SK-N-SH treated with all-trans-retinoic acid at 6 μM for 48 hours (cell line): ENCODE measurements at regions not wholly inside any gene's neighbourhood (a gene's known extent, or its start where the extent isn't known, plus 50 kb on each side); places are given as distances from the start of the nearest gene placed in this dataset.
A peak's percentile ranks its signal among the peaks of the same experiment; 100 is the strongest.

Experiments used
- ATAC-seq: fragments of 200-7000 bp; cut with Tn5 transposase; 3 replicates; pipeline ENCODE4 v1.9.1; 2020; ENCODE audit warnings: mild to moderate bottlenecking, moderate library complexity
- ARNTL ChIP-seq: fragments of 450-650 bp; formaldehyde crosslinking; IDR thresholded peaks from 2 replicates; pipeline ENCODE4 v1.5.0; 2020; ENCODE audit warnings: low read depth, mild to moderate bottlenecking, moderate library complexity, borderline replicate concordance
- BACH2 ChIP-seq: fragments of 250-450 bp; sonication (Bioruptor Pico); IDR thresholded peaks from 2 replicates; pipeline ENCODE4 v1.9.0; 2021; ENCODE audit warnings: mild to moderate bottlenecking, borderline replicate concordance
- CSDC2 ChIP-seq: fragments of 250-450 bp; sonication (Bioruptor Pico); IDR thresholded peaks from 2 replicates; pipeline ENCODE4 v1.5.0; 2020; ENCODE audit warnings: mild to moderate bottlenecking, moderate library complexity
- ESRRG ChIP-seq: fragments of 250-450 bp; sonication (Bioruptor Pico); IDR thresholded peaks from 2 replicates; pipeline ENCODE4 v1.6.1; 2021; ENCODE audit warnings: mild to moderate bottlenecking
- GLIS3 ChIP-seq: fragments of 250-450 bp; sonication (Bioruptor Pico); IDR thresholded peaks from 2 replicates; pipeline ENCODE4 v1.5.0; 2020; ENCODE audit warnings: mild to moderate bottlenecking, moderate library complexity
- ISL1 ChIP-seq: fragments of 250-450 bp; sonication (Bioruptor Pico); IDR thresholded peaks from 2 replicates; pipeline ENCODE4 v2.1.2; 2022; ENCODE audit warnings: mild to moderate bottlenecking, moderate library complexity
- OSR1 ChIP-seq: fragments of 250-450 bp; sonication (Bioruptor Pico); IDR thresholded peaks from 2 replicates; pipeline ENCODE4 v1.8.0; 2022; ENCODE audit warnings: moderate library complexity, mild to moderate bottlenecking, inconsistent platforms
- PPARA ChIP-seq: fragments of 250-450 bp; sonication (Bioruptor Pico); IDR thresholded peaks from 2 replicates; pipeline ENCODE4 v1.5.0; 2020; ENCODE audit warnings: mild to moderate bottlenecking, borderline replicate concordance
- RARB ChIP-seq: fragments of 250-450 bp; sonication (Bioruptor Pico); IDR thresholded peaks from 2 replicates; pipeline ENCODE4 v1.8.0; 2021; ENCODE audit warnings: mild to moderate bottlenecking, moderate library complexity
- SNAI2 ChIP-seq: fragments of 250-450 bp; sonication (Bioruptor Pico); IDR thresholded peaks from 2 replicates; pipeline ENCODE4 v1.5.0; 2020; ENCODE audit warnings: mild to moderate bottlenecking, moderate library complexity
- TCF4 ChIP-seq: fragments of 250-450 bp; sonication (Bioruptor Pico); IDR thresholded peaks from 2 replicates; pipeline ENCODE4 v1.8.0; 2021; ENCODE audit warnings: mild to moderate bottlenecking, moderate library complexity, borderline replicate concordance
- ZC3H10 ChIP-seq: fragments of 250-450 bp; sonication (Bioruptor Pico); IDR thresholded peaks from 2 replicates; pipeline ENCODE4 v1.5.1; 2021; ENCODE audit warnings: mild to moderate bottlenecking, moderate library complexity
- ZFP3 ChIP-seq: fragments of 250-450 bp; sonication (Bioruptor Pico); IDR thresholded peaks from 2 replicates; pipeline ENCODE4 v1.5.0; 2020; ENCODE audit warnings: mild to moderate bottlenecking, moderate library complexity
- ZFP30 ChIP-seq: fragments of 450-650 bp; formaldehyde crosslinking; IDR thresholded peaks from 2 replicates; pipeline ENCODE4 v1.5.0; 2022; ENCODE audit warnings: mild to moderate bottlenecking, moderate library complexity
- ZNF565 ChIP-seq: fragments of 450-650 bp; formaldehyde crosslinking; conservative IDR thresholded peaks from 2 replicates; pipeline ENCODE4 v1.5.0; 2020; ENCODE audit warnings: low read depth, mild to moderate bottlenecking, moderate library complexity
- ZNF70 ChIP-seq: fragments of 450-650 bp; formaldehyde crosslinking; IDR thresholded peaks from 2 replicates; pipeline ENCODE4 v1.5.0; 2020; ENCODE audit warnings: mild to moderate bottlenecking, moderate library complexity
- ZNF8 ChIP-seq: fragments of 450-650 bp; formaldehyde crosslinking; IDR thresholded peaks from 2 replicates; pipeline ENCODE4 v1.5.0; 2020; ENCODE audit warnings: mild to moderate bottlenecking, moderate library complexity
- TF ChIP-seq, protein P1 (sequence below): fragments of 250-450 bp; sonication (Bioruptor Pico); IDR thresholded peaks from 2 replicates; pipeline ENCODE4 v1.5.1; 2020; ENCODE audit warnings: low read depth, mild to moderate bottlenecking, moderate library complexity
- TF ChIP-seq, protein P2 (sequence below): fragments of 250-450 bp; sonication (Bioruptor Pico); IDR thresholded peaks from 2 replicates; pipeline ENCODE4 v1.8.0; 2021; ENCODE audit warnings: low read depth, mild to moderate bottlenecking, moderate library complexity, borderline replicate concordance
- TF ChIP-seq, protein P3 (sequence below): fragments of 250-450 bp; sonication (Bioruptor Pico); IDR thresholded peaks from 2 replicates; pipeline ENCODE4 v1.5.1; 2021; ENCODE audit warnings: mild to moderate bottlenecking, moderate library complexity
- TF ChIP-seq, protein P4 (sequence below): fragments of 250-450 bp; sonication (Bioruptor Pico); IDR thresholded peaks from 2 replicates; pipeline ENCODE4 v1.5.0; 2020; ENCODE audit warnings: mild to moderate bottlenecking, moderate library complexity
- TF ChIP-seq, protein P5 (sequence below): fragments of 250-450 bp; sonication (Bioruptor Pico); IDR thresholded peaks from 2 replicates; pipeline ENCODE4 v1.8.0; 2020; ENCODE audit warnings: mild to moderate bottlenecking, moderate library complexity, borderline replicate concordance

DNA sequence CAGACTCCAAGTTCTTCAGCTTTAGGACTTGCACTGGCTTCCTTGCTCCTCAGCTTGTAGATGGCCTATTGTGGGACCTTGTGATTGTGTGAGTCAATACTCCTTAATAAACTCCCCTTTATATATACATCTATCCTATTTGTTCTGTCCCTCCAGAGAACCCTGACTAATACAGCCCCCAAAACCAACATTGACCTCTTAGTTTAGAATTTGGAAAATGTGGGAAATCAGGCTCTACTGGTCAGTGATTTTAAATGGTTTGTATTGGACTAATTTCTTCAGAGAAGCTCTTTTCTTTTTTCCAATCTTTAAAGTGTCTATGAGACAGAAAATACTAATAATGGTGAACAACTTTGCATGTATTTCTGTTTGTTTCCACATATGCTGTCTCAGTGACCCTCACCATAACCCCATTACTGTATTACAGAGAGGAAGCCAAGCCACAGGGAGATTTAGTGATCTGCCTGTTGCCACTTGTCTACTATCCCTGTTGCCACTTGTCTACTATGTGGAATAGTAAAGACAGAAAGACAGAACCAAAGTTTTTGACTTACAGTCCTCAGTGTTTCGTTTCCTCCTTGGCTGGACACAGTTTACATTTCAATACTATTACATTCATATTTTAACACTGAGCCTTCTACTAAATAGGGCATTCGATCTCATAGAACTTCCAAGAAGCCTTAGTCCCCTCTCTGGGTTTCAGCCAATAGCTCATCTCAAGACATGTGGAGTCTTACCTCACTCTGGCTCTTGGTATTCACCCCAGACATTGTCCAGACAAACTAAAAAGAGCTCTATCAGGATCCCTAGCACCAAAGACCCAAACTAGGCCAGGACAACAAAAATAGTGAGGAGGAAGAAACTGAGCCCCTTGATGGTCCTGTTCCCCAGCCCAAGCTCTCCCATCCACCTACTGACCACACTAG is 121.0 kb downstream of the AKR1D1 start:
- ATAC-seq, result no peak
- TF ChIP-seq ZC3H10, result no peak
- TF ChIP-seq ZFP3 (CRISPR knock-in tag), result no peak
- no peak for TF ChIP-seq CSDC2
- no peak for TF ChIP-seq SNAI2 (CRISPR knock-in tag)
- TF ChIP-seq, protein P1, sequence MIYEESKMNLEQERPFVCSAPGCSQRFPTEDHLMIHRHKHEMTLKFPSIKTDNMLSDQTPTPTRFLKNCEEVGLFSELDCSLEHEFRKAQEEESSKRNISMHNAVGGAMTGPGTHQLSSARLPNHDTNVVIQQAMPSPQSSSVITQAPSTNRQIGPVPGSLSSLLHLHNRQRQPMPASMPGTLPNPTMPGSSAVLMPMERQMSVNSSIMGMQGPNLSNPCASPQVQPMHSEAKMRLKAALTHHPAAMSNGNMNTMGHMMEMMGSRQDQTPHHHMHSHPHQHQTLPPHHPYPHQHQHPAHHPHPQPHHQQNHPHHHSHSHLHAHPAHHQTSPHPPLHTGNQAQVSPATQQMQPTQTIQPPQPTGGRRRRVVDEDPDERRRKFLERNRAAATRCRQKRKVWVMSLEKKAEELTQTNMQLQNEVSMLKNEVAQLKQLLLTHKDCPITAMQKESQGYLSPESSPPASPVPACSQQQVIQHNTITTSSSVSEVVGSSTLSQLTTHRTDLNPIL (CRISPR knock-in tag), result no peak
- no peak for TF ChIP-seq OSR1 (CRISPR knock-in tag)
- TF ChIP-seq, protein P2, sequence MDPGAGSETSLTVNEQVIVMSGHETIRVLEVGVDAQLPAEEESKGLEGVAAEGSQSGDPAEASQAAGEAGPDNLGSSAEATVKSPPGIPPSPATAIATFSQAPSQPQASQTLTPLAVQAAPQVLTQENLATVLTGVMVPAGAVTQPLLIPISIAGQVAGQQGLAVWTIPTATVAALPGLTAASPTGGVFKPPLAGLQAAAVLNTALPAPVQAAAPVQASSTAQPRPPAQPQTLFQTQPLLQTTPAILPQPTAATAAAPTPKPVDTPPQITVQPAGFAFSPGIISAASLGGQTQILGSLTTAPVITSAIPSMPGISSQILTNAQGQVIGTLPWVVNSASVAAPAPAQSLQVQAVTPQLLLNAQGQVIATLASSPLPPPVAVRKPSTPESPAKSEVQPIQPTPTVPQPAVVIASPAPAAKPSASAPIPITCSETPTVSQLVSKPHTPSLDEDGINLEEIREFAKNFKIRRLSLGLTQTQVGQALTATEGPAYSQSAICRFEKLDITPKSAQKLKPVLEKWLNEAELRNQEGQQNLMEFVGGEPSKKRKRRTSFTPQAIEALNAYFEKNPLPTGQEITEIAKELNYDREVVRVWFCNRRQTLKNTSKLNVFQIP, result no peak
- no peak for TF ChIP-seq PPARA (CRISPR knock-in tag)
- no peak for TF ChIP-seq GLIS3 (CRISPR knock-in tag)
- TF ChIP-seq ARNTL, result no peak
- TF ChIP-seq TCF4 (CRISPR knock-in tag), result no peak
- TF ChIP-seq ZNF8 (CRISPR knock-in tag), result no peak
- no peak for TF ChIP-seq ZNF565
- TF ChIP-seq ZFP30, result no peak
- TF ChIP-seq, protein P3, sequence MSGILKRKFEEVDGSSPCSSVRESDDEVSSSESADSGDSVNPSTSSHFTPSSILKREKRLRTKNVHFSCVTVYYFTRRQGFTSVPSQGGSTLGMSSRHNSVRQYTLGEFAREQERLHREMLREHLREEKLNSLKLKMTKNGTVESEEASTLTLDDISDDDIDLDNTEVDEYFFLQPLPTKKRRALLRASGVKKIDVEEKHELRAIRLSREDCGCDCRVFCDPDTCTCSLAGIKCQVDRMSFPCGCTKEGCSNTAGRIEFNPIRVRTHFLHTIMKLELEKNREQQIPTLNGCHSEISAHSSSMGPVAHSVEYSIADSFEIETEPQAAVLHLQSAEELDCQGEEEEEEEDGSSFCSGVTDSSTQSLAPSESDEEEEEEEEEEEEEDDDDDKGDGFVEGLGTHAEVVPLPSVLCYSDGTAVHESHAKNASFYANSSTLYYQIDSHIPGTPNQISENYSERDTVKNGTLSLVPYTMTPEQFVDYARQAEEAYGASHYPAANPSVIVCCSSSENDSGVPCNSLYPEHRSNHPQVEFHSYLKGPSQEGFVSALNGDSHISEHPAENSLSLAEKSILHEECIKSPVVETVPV (CRISPR knock-in tag), result no peak
- no peak for TF ChIP-seq BACH2 (CRISPR knock-in tag)
- no peak for TF ChIP-seq RARB (CRISPR knock-in tag)
- TF ChIP-seq, protein P4, sequence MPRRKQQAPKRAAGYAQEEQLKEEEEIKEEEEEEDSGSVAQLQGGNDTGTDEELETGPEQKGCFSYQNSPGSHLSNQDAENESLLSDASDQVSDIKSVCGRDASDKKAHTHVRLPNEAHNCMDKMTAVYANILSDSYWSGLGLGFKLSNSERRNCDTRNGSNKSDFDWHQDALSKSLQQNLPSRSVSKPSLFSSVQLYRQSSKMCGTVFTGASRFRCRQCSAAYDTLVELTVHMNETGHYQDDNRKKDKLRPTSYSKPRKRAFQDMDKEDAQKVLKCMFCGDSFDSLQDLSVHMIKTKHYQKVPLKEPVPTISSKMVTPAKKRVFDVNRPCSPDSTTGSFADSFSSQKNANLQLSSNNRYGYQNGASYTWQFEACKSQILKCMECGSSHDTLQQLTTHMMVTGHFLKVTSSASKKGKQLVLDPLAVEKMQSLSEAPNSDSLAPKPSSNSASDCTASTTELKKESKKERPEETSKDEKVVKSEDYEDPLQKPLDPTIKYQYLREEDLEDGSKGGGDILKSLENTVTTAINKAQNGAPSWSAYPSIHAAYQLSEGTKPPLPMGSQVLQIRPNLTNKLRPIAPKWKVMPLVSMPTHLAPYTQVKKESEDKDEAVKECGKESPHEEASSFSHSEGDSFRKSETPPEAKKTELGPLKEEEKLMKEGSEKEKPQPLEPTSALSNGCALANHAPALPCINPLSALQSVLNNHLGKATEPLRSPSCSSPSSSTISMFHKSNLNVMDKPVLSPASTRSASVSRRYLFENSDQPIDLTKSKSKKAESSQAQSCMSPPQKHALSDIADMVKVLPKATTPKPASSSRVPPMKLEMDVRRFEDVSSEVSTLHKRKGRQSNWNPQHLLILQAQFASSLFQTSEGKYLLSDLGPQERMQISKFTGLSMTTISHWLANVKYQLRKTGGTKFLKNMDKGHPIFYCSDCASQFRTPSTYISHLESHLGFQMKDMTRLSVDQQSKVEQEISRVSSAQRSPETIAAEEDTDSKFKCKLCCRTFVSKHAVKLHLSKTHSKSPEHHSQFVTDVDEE (CRISPR knock-in tag), result no peak
- TF ChIP-seq, all 23 proteins: peak for 0

DNA sequence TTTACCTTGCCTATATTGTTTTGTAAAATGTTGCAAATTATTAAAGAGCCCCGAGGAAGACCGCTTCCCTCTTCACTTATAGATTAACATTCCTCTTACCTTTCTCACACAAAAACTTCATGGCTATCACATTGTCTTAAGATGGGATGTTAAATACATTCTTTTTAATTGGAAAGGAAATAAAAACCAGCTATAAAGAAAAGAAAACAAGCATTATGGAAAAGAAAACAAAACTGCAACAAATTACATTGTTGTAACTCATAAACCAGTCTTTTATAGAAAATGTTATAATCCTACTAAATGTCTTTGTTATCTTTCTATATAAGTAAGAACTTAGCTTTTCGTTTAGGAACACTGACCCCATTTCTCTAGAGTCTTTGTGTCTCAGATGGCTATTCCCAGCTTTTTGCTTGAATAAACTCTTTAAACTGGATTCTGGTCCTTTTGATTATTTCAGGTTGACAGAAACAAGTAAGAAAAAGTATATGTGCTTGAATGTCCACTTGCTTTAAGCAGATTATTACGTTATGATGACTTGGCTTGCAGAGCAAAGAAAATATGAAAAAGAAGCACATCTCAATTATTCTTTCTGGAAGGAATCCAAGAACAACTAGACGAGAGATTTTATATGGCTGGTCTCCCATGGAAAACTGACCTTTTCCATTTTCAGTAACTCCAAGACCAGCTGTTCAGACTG is 128.2 kb downstream of the AKR1D1 start:
- ATAC-seq, result no peak
- 0 out of 2 replicates have a peak, but pooled peaks have one; percentile 10 for TF ChIP-seq PPARA (CRISPR knock-in tag)
- TF ChIP-seq CSDC2, result no peak
- TF ChIP-seq, protein P3 (CRISPR knock-in tag), result no peak
- no peak for TF ChIP-seq RARB (CRISPR knock-in tag)
- TF ChIP-seq, protein P5, sequence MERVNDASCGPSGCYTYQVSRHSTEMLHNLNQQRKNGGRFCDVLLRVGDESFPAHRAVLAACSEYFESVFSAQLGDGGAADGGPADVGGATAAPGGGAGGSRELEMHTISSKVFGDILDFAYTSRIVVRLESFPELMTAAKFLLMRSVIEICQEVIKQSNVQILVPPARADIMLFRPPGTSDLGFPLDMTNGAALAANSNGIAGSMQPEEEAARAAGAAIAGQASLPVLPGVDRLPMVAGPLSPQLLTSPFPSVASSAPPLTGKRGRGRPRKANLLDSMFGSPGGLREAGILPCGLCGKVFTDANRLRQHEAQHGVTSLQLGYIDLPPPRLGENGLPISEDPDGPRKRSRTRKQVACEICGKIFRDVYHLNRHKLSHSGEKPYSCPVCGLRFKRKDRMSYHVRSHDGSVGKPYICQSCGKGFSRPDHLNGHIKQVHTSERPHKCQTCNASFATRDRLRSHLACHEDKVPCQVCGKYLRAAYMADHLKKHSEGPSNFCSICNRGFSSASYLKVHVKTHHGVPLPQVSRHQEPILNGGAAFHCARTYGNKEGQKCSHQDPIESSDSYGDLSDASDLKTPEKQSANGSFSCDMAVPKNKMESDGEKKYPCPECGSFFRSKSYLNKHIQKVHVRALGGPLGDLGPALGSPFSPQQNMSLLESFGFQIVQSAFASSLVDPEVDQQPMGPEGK (CRISPR knock-in tag), result no peak
- TF ChIP-seq, protein P2, result no peak
- no peak for TF ChIP-seq ZFP30
- peak; percentile 45 for TF ChIP-seq ISL1 (CRISPR knock-in tag)
- no peak for TF ChIP-seq ZFP3 (CRISPR knock-in tag)
- no peak for TF ChIP-seq ZNF565
- no peak for TF ChIP-seq SNAI2 (CRISPR knock-in tag)
- no peak for TF ChIP-seq ESRRG (CRISPR knock-in tag)
- no peak for TF ChIP-seq ARNTL
- TF ChIP-seq ZNF70 (CRISPR knock-in tag), result no peak
- peak; percentile 25; the same call in 1 of the 2 replicates for TF ChIP-seq TCF4 (CRISPR knock-in tag)
- TF ChIP-seq, protein P1 (CRISPR knock-in tag), result 0 out of 2 replicates have a peak, but pooled peaks have one; percentile 25
- TF ChIP-seq BACH2 (CRISPR knock-in tag), result no peak
- TF ChIP-seq GLIS3 (CRISPR knock-in tag), result no peak
